Islet of Langerhans (tissue), 1 donor: ENCODE measurements at regions not wholly inside any gene's neighbourhood (a gene's known extent, or its start where the extent isn't known, plus 50 kb on each side); places are given as distances from the start of the nearest gene placed in this dataset.

ENCODE experiments used
- FAIRE-seq: peaks from one replicate; lab custom pipeline; 2011; peaks lifted over from hg19 to GRCh38; lab: Jason Lieb, UNC

DNA sequence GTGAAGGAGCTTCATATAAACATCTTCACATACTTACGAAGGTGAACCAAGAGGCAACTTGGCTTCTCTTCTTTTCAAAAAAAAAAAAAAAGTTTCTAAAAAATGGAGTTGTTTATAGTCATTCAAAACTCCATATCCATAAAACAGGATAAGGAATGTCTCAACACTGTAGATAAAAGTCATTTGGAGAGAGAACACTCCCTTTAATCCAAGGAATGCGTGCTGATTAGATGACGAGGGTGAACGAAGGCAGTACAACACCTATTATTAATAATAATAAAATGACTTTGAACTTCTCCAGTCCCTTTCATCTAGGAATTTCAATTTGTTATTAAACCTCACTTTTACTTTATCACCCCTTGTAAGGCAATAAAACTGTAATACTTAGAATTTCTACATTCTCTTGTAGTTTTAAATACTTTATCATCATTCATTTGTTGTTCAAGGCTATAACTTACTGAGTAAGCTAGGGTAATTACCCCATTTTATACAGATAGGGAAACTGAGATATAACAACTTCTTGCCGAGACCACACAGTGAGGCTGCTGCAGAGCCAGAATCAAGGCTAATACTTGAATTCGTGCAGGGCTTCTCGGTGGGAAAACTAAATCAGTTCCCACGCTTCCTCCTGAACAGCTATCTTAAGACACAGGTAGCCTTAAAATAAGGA, 377.1 kb downstream of the EFNA5 start:
- FAIRE-seq = no peak

GRCh38 chr5:107291866-107292265, 378.9 kb downstream of the EFNA5 start:
- FAIRE-seq = no peak

DNA sequence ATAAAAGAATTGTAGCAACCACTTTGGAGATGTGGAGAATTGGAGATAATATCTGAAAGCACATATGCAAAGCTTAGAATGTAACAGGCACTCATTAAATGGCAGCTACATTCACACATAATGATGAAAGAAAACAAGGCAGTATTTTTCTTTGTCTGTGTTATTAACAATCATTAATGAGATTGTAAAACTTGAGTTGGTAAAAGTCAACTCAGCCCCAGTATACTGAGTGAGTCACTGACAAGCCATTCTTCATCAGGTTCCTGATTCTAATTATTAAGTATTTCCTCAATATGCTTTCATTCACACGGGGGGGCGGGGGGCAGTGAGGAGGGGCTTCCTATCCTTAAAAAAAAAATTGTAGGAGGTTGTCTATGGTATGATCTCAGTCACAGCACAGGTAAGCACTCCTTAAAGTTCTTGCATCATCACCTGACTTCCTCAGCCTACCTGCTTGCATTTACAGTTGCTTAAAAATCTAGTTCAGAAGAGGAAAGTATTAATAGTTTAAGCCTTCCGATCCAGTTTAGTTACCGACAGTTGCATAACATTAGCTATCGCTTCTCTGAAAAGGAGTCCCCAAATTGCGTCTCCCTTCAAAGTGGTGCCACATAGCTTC, 379.8 kb downstream of the EFNA5 start:
- FAIRE-seq = no peak

GRCh38 chr5:107289030-107289714, 381.6 kb downstream of the EFNA5 start:
- no peak for FAIRE-seq

DNA sequence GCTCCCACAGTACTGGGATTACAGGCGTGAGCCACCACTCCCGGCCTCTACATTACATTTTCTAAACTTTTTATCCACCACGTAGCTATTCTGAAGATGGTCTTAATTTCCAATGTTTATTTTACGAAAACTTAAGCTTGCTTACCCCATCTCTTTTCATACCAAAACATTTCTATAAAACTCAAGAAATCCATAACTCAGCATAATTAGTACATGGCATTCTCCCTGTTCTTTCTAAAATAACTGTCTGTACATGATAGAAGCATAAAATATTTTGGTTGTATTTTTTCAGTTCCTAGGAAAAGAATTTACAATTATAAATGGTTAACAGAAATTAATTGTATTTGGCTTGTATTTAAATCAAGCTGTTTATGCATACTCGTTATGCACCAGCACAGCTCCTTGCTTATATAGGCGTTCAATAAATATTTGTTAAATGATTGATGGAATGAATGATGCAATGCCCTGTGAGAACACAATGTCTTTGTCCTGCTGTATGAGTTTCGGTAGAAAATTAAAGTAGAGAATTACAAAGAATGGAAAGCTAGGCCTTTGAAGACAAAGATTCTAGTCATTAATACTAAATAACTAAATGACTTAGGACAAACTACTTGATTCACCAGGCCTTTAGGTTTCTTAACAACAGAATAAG, 384.2 kb downstream of the EFNA5 start:
- no peak for FAIRE-seq

DNA sequence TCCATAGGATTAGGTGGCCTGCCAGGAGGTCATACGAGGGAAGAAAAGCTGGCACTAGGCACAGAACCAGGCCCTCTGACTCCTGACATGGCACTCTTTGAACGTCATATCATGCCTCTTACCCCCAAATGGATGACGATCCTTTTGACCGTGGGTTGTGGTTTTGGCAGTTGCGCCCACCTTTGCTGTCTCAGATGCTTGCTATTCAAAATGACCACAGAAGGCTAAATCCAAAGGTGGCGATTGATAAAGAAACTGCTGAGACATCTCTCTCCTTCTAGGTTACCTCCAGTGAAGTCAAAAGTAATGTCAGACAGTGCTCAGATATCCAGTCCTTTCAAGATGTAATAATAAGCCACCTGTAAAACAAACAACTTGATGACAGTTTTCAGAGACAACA, 385.0 kb downstream of the EFNA5 start:
- no peak for FAIRE-seq

DNA sequence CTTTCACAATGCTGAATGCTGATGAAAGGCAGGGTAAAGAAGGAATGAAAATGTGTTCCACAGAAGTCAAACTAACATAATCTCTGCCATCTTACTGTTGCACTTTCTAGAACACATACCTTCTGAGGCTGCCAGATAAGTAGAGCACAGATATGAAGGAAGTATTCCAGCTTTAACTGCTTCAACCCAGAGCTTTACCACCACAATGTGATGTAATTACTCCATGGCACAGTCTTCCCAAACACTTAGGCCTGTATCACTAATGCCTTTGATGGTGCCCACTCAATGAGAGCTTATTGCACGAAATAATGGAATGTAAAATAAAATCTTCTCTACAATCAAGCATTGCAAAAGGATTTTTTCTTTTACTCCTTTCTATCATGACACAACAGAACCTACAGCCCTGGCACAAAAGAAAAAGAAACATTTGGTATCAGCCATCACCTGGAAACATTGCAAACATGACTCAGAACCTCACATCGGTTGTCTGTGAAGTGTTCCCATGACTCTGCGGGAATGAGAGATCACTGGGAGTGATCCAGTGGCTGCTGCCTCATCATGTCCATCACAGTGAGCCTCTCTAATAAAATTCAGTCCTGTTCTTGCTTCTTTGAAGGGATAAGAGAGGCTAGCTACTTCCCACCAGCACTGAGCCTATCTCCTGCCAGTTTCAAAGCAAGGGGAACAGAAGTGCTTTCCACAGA, 385.8 kb downstream of the EFNA5 start:
- no peak for FAIRE-seq

GRCh38 chr5:107282061-107282460, 388.7 kb downstream of the EFNA5 start:
- FAIRE-seq = no peak

DNA sequence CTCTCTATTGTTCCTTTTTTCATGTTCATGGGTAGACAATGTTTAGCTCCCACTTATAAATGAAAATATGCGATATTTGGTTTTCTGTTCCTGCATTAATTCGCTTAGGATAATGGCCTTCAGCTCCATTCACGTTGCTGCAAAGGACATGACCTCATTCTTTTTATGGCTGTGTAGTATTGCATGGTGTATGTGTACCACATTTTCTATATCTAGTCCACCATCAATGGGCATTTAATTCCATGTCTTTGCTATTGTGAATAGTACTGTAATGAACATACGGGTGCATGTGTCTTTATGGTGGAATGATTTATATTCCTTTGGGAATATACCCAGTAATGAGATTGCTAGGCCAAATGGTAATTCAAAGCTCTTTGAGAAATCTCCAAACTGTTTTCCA, 392.0 kb downstream of the EFNA5 start:
- FAIRE-seq = no peak

DNA sequence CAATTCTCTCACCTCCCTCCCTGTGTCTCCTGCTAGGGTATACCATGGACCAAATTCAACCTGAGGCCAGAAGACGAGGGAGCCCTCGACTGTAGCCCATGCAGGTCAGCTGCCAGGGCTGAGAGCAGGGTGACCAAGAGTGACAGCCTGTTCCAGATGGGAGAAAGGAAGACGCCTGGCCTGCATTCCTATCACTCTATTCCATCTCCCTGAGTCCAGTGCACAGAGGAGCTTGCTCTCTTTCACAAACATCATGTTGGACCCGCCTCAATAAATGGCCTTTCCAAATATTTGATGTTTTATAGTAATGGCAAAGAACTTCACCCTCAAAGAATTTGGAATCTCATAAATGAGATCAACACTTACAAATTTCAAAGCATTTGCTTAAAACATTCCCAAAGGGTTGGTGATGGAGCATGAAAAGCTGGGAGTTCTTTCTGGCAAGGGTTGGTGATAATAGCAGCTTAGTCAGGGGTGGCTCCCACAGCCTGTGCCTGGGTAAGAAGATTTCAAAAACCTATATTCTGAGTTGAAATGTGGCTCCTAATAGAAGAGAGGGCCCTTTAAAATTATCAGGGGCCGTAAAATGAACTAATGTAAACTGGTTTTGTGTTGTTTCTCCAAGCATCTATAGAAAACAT, 393.1 kb downstream of the EFNA5 start:
- no peak for FAIRE-seq

GRCh38 chr5:107275333-107275732, 395.4 kb downstream of the EFNA5 start:
- FAIRE-seq = no peak

GRCh38 chr5:107274571-107274970, 396.2 kb downstream of the EFNA5 start:
- FAIRE-seq = no peak

DNA sequence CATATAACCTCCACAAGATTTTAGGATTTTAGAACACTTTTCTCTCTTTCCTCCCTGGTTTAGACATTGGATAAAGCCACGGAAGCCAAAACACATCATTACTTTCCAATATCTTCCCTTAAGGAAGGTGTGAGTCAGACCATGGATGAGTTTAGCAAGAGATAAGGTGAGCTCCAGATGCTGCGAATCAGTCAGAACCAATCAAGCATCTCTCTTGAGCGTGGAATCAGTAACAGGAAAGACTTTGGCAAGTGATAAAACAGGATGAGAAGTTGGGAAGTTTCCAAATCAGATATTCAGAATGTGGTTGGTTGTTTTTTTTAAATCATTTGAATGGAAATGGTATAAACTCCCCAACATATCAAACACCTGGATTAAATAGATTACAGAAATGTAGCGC, 397.8 kb downstream of the EFNA5 start:
- FAIRE-seq = no peak

DNA sequence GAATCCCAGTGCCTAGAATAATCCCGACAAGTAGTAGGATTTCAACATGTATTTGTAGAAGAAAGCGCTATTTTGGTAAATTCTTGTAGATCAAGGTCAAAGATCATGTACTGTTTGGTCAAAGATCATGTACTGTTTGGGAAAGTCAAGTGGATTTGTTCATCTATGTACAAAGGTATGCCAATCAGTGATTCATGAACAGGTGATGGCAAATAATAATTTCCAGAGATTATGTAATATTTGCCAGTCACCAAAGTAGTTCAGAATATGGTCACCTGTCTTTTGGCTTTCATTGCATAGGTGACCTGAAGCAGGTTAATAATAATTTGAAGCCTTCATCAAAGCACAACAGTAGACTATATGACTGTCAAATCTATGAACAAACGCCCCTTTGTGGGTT, 398.2 kb downstream of the EFNA5 start:
- no peak for FAIRE-seq

- FAIRE-seq = peak; percentile 58
Measured at GRCh38 chr5:107271682-107272350, 398.9 kb downstream of the EFNA5 start.

GRCh38 chr5:107270561-107270960, 400.2 kb downstream of the EFNA5 start:
- no peak for FAIRE-seq

DNA sequence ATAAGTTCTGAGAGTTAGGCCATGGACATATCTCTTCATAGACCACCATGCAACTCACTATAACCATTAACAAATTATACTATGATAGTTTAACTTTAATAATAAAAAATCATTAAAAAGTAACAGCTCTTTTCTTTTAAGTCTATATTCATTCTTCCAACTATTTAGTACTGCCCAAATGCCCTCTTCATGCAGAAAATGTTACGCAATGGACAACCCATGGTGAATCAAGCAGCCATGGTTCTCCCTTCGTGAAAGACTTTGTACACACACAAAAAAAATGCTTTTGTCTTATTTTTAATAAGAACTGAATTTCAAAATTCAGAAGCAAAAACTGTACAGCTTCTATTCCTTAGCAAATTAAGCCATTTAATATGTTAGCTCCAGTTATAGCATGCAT, 401.1 kb downstream of the EFNA5 start:
- FAIRE-seq = no peak

DNA sequence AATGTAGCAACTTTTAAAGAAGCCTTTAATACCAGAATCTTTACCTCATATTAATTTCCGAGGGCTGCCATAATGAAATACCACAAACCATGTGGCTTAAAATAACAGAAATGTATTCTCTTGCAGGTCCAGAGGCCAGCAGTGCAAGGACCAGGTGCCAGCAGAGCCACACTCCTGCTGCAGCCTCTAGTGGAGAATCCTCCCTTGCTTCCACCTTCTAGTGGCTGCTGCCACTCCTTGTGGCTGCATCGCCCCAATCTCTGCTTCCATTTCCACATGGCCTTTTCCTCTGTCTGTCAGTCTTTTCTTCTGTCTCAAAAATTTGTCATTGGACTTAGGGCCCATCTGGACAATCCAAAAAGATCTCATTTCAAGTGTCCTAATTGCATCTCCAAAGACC, 401.5 kb downstream of the EFNA5 start:
- no peak for FAIRE-seq

DNA sequence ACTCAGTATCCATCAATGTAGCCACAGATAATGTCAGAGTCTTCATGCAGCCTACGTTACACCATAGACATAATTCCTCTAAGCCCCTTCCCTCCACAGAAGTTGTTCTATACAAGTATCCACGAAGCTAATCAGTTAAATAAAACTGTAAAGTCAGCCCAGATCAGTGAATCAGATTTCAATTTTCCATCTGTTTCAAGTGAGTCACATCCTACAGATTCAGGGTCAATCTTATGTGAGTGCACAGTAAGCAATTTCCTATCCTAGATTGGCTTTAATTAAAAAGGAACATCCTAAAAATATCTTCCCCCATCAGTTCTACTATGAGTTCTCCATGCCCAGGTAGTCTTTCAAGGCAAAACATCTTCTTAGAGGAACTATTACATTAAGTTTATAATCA, 402.5 kb downstream of the EFNA5 start:
- FAIRE-seq = no peak

- no peak for FAIRE-seq
Measured at GRCh38 chr5:107266100-107266499, 404.6 kb downstream of the EFNA5 start.

DNA sequence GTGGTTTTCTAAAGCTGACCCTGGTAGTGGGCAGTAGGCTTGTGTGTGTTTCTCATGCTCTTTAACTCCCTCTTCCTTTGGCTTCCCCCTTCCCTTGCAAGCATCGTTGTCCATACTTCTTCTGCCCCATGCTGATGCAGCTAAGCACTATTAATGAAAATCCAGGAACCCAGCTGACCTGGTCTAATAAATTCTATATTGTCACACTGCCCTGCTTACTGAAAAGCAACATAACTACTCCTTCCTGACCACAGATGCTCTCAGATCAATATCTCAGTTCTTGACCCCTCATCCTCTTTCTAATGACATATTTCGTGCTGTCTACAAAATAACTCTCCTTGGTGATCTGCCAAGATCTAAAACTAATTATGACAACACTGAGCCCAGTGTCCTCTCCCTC, 405.5 kb downstream of the EFNA5 start:
- no peak for FAIRE-seq
